Smooth muscle cell (in vitro differentiated cells): ENCODE measurements at regions not wholly inside any gene's neighbourhood (a gene's known extent, or its start where the extent isn't known, plus 50 kb on each side); places are given as distances from the start of the nearest gene placed in this dataset.
A peak's percentile ranks its signal among the peaks of the same experiment; 100 is the strongest.

ENCODE experiments used
- DNase-seq: peaks from one replicate; lab custom pipeline; 2025; ENCODE audit not compliant: unreplicated experiment; lab: John Stamatoyannopoulos, UW
- H2AFZ ChIP-seq: fragments of 200-600 bp; sonication (generic); 2 replicates; pipeline ENCODE4 v1.6.0; 2016; ENCODE audit warnings: antibody characterized with exemption, low read depth, mild to moderate bottlenecking
- H3F3A ChIP-seq: fragments of 200-600 bp; sonication (generic); 2 replicates; pipeline ENCODE4 v1.6.0; 2017; ENCODE audit warnings: antibody characterized with exemption, low read depth
- H3K27ac ChIP-seq: fragments of 200-600 bp; sonication (generic); 2 replicates; pipeline ENCODE4 v1.5.1; 2016; ENCODE audit warnings: low read depth, mild to moderate bottlenecking
- H3K27me3 ChIP-seq: fragments of 200-600 bp; sonication (generic); 2 replicates; pipeline ENCODE4 v1.6.1; 2016; ENCODE audit warnings: low read depth, mild to moderate bottlenecking
- H3K36me3 ChIP-seq: fragments of 200-600 bp; sonication (generic); 2 replicates; pipeline ENCODE4 v1.5.1; 2016; ENCODE audit warnings: low read depth
- H3K4me1 ChIP-seq: fragments of 200-600 bp; sonication (generic); 2 replicates; pipeline ENCODE4 v1.5.1; 2016; ENCODE audit warnings: low read depth
- H3K4me2 ChIP-seq: fragments of 200-600 bp; sonication (generic); 2 replicates; pipeline ENCODE4 v1.6.0; 2016; ENCODE audit warnings: mild to moderate bottlenecking
- H3K4me3 ChIP-seq: fragments of 200-600 bp; sonication (generic); 2 replicates; pipeline ENCODE4 v1.5.1; 2016; ENCODE audit warnings: mild to moderate bottlenecking
- H3K79me2 ChIP-seq: fragments of 200-600 bp; sonication (generic); 2 replicates; pipeline ENCODE4 v1.6.0; 2016; ENCODE audit warnings: low read depth, mild to moderate bottlenecking
- H3K9ac ChIP-seq: fragments of 200-600 bp; sonication (generic); 2 replicates; pipeline ENCODE4 v1.6.0; 2016; ENCODE audit warnings: low read depth
- H3K9me3 ChIP-seq: fragments of 200-600 bp; sonication (generic); replicated peaks from 2 replicates; pipeline ENCODE4 v1.5.1; 2016; ENCODE audit warnings: low read depth
- H4K20me1 ChIP-seq: fragments of 200-600 bp; sonication (generic); 2 replicates; pipeline ENCODE4 v1.6.0; 2016; ENCODE audit warnings: low read depth
- WGBS: methylation state at CpG from one replicate; pipeline ENCODE4 v1.1.7; 2016; ENCODE audit warnings: low lambda C conversion rate; 5-methylcytosine and 5-hydroxymethylcytosine counted together
- TF ChIP-seq, protein P1 (sequence below): fragments of 200-600 bp; sonication (generic); IDR thresholded peaks from 2 replicates; pipeline ENCODE4 v1.5.1; 2017; ENCODE audit warnings: borderline replicate concordance, mild to moderate bottlenecking, antibody characterized with exemption; ENCODE audit not compliant: insufficient read depth, poor library complexity, severe bottlenecking

DNA sequence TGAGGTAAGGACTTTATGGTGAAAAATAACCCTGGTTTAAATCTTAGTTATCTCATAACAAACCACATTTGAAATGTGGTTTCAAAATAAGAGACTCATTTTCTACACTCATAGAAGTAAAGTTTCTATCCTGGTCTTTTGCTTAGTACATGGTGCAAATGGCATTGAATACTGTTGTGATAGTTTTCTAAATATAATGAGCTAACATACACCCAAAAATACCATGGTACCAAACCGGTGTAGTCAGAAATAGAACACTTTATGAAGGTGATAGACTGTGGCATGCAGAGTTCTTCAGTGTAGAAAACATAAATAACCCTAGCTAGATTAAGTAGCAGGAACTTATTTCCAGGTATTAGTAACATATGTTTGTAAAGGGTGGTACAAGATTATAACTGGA lies 629.4 kb downstream of the PLOD2 start:
- TF ChIP-seq, protein P1, sequence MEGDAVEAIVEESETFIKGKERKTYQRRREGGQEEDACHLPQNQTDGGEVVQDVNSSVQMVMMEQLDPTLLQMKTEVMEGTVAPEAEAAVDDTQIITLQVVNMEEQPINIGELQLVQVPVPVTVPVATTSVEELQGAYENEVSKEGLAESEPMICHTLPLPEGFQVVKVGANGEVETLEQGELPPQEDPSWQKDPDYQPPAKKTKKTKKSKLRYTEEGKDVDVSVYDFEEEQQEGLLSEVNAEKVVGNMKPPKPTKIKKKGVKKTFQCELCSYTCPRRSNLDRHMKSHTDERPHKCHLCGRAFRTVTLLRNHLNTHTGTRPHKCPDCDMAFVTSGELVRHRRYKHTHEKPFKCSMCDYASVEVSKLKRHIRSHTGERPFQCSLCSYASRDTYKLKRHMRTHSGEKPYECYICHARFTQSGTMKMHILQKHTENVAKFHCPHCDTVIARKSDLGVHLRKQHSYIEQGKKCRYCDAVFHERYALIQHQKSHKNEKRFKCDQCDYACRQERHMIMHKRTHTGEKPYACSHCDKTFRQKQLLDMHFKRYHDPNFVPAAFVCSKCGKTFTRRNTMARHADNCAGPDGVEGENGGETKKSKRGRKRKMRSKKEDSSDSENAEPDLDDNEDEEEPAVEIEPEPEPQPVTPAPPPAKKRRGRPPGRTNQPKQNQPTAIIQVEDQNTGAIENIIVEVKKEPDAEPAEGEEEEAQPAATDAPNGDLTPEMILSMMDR, result no peak
- DNase-seq, result no peak
- Histone ChIP-seq H3K79me2 (no peaks in the 10 kb centered on the region), H2AFZ (no peak overlapping the region), H3K9ac (no peak overlapping the region), H3F3A (no peaks in the 10 kb centered on the region), H3K4me1 (no peaks in the 10 kb centered on the region), H3K27ac (no peak overlapping the region), H3K4me2 (no peak overlapping the region), H3K36me3 (no peaks in the 10 kb centered on the region), H4K20me1 (no peaks in the 10 kb centered on the region), H3K9me3 (no peaks in the 10 kb centered on the region), H3K4me3 (no peak overlapping the region), H3K27me3 (no peaks in the 10 kb centered on the region)
- 94% methylated on average over 1 of the region's 1 CpG for WGBS

DNA sequence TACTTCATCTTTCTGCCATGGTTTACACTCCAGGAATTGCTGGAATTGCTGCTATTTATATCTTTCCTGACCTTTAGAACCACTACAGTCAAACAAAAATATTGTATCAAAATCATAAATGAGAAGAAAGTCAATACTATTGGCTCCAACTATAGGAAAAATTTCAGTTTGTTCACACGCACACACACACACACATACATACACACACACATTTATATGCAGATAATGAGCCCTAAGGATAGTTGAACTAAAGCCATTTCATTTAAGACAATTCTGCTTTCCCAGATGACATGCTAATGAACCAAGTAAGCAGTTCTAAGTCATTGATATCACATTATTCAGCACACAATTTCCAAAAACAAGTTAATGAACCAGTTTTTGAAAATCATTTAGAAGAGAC lies 627.3 kb downstream of the PLOD2 start:
- Histone ChIP-seq H4K20me1 (no peaks in the 10 kb centered on the region), H3K79me2 (no peaks in the 10 kb centered on the region), H3F3A (no peaks in the 10 kb centered on the region), H3K9ac (no peak overlapping the region), H3K27ac (no peak overlapping the region), H3K4me1 (no peaks in the 10 kb centered on the region), H3K4me2 (no peak overlapping the region), H3K36me3 (no peaks in the 10 kb centered on the region), H2AFZ (peak overlapping the region; percentile 46), H3K9me3 (no peaks in the 10 kb centered on the region), H3K4me3 (no peak overlapping the region), H3K27me3 (no peaks in the 10 kb centered on the region)
- TF ChIP-seq, protein P1, result no peak
- 81% methylated on average over 1 of the region's 1 CpG for WGBS
- no peak for DNase-seq

DNA sequence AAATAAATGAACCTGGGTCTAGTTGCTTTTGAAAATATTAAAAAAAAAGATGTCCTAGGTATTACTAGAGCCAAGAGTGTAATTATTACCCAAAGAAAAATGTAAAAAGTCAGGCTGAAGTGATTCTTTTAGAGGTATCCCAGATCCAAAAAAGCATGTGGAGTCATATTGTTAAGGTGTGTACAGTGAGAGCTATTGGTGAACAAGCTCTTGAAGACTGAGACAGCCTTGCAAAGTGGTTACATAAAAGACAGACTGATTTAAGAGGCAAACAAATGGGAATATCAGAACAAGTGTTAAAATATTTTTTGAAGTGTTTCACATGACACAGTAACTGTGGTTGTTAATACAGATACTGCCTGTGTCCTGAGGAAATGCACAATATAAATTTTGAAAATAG lies 624.5 kb downstream of the PLOD2 start:
- Histone ChIP-seq H4K20me1 (no peaks in the 10 kb centered on the region), H3K4me2 (no peak overlapping the region), H3K9me3 (no peaks in the 10 kb centered on the region), H3K27ac (no peak overlapping the region), H3K9ac (no peak overlapping the region), H3K36me3 (no peaks in the 10 kb centered on the region), H3F3A (no peaks in the 10 kb centered on the region), H3K27me3 (no peaks in the 10 kb centered on the region), H3K4me1 (no peaks in the 10 kb centered on the region), H2AFZ (no peak overlapping the region), H3K79me2 (no peaks in the 10 kb centered on the region), H3K4me3 (no peak overlapping the region)
- TF ChIP-seq, protein P1, result no peak
- no peak for DNase-seq

DNA sequence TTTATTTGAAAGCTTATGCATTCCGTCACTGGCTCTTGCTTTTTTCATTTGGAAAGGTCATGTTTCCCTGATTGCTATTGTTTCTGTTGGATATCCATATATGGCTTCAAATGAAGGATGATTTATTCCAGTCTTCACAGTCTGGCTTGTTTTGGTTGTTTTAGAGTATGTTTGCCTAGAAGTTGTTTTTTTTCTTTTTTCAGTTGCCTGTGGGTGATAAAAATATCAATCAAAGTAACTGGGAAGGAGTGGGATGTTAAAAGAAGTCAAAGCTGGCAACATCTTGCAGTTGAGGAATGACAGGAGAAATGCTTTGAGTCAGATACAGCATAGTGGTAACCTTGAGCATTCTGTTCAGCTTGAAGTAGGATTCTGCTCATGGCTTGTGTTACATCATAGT lies 610.5 kb downstream of the PLOD2 start:
- no peak for DNase-seq
- Histone ChIP-seq H3K9me3 (no peaks in the 10 kb centered on the region), H3K36me3 (no peaks in the 10 kb centered on the region), H2AFZ (no peak overlapping the region), H3K9ac (no peak overlapping the region), H3F3A (no peaks in the 10 kb centered on the region), H3K4me1 (peaks cover 10% of the 10 kb centered on the region), H4K20me1 (no peaks in the 10 kb centered on the region), H3K27ac (no peak overlapping the region), H3K79me2 (no peaks in the 10 kb centered on the region), H3K4me2 (no peak overlapping the region), H3K4me3 (no peak overlapping the region), H3K27me3 (no peaks in the 10 kb centered on the region)
- TF ChIP-seq, protein P1, result no peak
- 0% methylated on average over 1 of the region's 1 CpG for WGBS
